Neutrophil (primary cell): ENCODE measurements at regions not wholly inside any gene's neighbourhood (a gene's known extent, or its start where the extent isn't known, plus 50 kb on each side); places are given as distances from the start of the nearest gene placed in this dataset.

Source experiments
- H3K27ac ChIP-seq: fragments of 200-600 bp; sonication (generic); 2 replicates; pipeline ENCODE4 v1.5.1; 2016; ENCODE audit warnings: mild to moderate bottlenecking, moderate library complexity
- H3K27me3 ChIP-seq: fragments of 200-600 bp; sonication (generic); 2 replicates; pipeline ENCODE4 v1.6.0; 2016; ENCODE audit warnings: mild to moderate bottlenecking
- H3K36me3 ChIP-seq: fragments of 200-600 bp; sonication (generic); 2 replicates; pipeline ENCODE4 v1.5.1; 2017
- H3K4me1 ChIP-seq, 2 experiments: fragments of 200-600 bp in 1 of 2; sonication (generic) in 1 of 2; 1 replicate in 1 of 2; 2 replicates in 1 of 2; pipeline versions ENCODE4 v1.5.1 to v1.6.1; 2013 to 2016; ENCODE audit warnings: low read depth in 1 of 2, low read length in 1 of 2, mild to moderate bottlenecking in 1 of 2, moderate library complexity in 1 of 2; ENCODE audit not compliant: control insufficient read depth in 1 of 2, insufficient read depth in 1 of 2
- H3K4me3 ChIP-seq, 2 experiments: fragments of 200-600 bp in 1 of 2; sonication (generic) in 1 of 2; 1 replicate in 1 of 2; 2 replicates in 1 of 2; pipeline ENCODE4 v1.5.1; 2013 to 2016; ENCODE audit warnings: low read depth in 1 of 2, low read length in 1 of 2, mild to moderate bottlenecking in 1 of 2, moderate library complexity in 1 of 2
- H3K9me3 ChIP-seq: fragments of 200-600 bp; sonication (generic); 2 replicates; pipeline ENCODE4 v1.5.1; 2016
- CTCF ChIP-seq: fragments of 200-600 bp; sonication (generic); IDR thresholded peaks from 2 replicates; pipeline ENCODE4 v1.5.1; 2016; ENCODE audit warnings: antibody characterized with exemption

- Histone ChIP-seq H3K9me3 (no peaks in the 10 kb centered on the region), H3K4me1 (no peaks in the 10 kb centered on the region), H3K4me3 (no peak overlapping the region), H3K27me3 (no peaks in the 10 kb centered on the region), H3K36me3 (no peaks in the 10 kb centered on the region), H3K27ac (no peak overlapping the region)
- TF ChIP-seq CTCF = no peak
These were observed 1061.1 kb upstream of the AUTS2 start for GRCh38 chr7:68537051-68537773.

GRCh38 chr7:68537774-68538071 lies 1060.6 kb upstream of the AUTS2 start:
- Histone ChIP-seq H3K27ac (no peak overlapping the region), H3K4me3 (no peak overlapping the region), H3K4me1 (no peaks in the 10 kb centered on the region), H3K36me3 (no peaks in the 10 kb centered on the region), H3K27me3 (no peaks in the 10 kb centered on the region), H3K9me3 (no peaks in the 10 kb centered on the region)
- TF ChIP-seq CTCF = no peak

- Histone ChIP-seq H3K36me3 (no peaks in the 10 kb centered on the region), H3K9me3 (no peaks in the 10 kb centered on the region), H3K27me3 (no peaks in the 10 kb centered on the region), H3K27ac (no peak overlapping the region), H3K4me1 (no peaks in the 10 kb centered on the region), H3K4me3 (no peak overlapping the region)
- no peak for TF ChIP-seq CTCF
These were observed 1055.4 kb upstream of the AUTS2 start for GRCh38 chr7:68542831-68543230.

GRCh38 chr7:68544851-68545250 lies 1053.4 kb upstream of the AUTS2 start:
- H3K27ac ChIP-seq = no peak overlapping the region
- TF ChIP-seq CTCF = no peak
- H3K9me3 ChIP-seq = no peaks in the 10 kb centered on the region
- H3K27me3 ChIP-seq = no peaks in the 10 kb centered on the region
- no peaks in the 10 kb centered on the region for H3K36me3 ChIP-seq
- no peaks in the 10 kb centered on the region for H3K4me1 ChIP-seq
- H3K4me3 ChIP-seq = no peak overlapping the region

- no peaks in the 10 kb centered on the region for H3K9me3 ChIP-seq
- no peak overlapping the region for H3K27ac ChIP-seq
- H3K4me1 ChIP-seq = no peaks in the 10 kb centered on the region
- no peaks in the 10 kb centered on the region for H3K27me3 ChIP-seq
- no peaks in the 10 kb centered on the region for H3K36me3 ChIP-seq
- H3K4me3 ChIP-seq = no peak overlapping the region
- no peak for TF ChIP-seq CTCF
These were observed 1051.1 kb upstream of the AUTS2 start for GRCh38 chr7:68547181-68547580.

GRCh38 chr7:68547799-68548198 lies 1050.5 kb upstream of the AUTS2 start:
- no peak for TF ChIP-seq CTCF
- no peak overlapping the region for H3K27ac ChIP-seq

More at GRCh38 chr7:68547799-68548198, 1050.5 kb upstream of the AUTS2 start:
- Histone ChIP-seq H3K4me1 (no peaks in the 10 kb centered on the region), H3K4me3 (no peak overlapping the region), H3K36me3 (no peaks in the 10 kb centered on the region), H3K9me3 (no peaks in the 10 kb centered on the region), H3K27me3 (no peaks in the 10 kb centered on the region)
